OCI-LY1 (cell line): ENCODE measurements at regions not wholly inside any gene's neighbourhood (a gene's known extent, or its start where the extent isn't known, plus 50 kb on each side); places are given as distances from the start of the nearest gene placed in this dataset.

Experiments used
- EZH2 ChIP-seq: fragments of 200-600 bp; sonication (generic), shearing (Covaris generic); IDR thresholded peaks from 2 replicates; pipeline ENCODE4 v1.8.0; 2017; ENCODE audit warnings: borderline replicate concordance, mixed run types, mild to moderate bottlenecking, antibody characterized with exemption, low read length, moderate library complexity, mixed read lengths
- TF ChIP-seq, protein P1 (sequence below): fragments of 200-600 bp; sonication (generic), shearing (Covaris generic); IDR thresholded peaks from 2 replicates; pipeline ENCODE4 v1.5.1; 2017; ENCODE audit warnings: mild to moderate bottlenecking, antibody characterized with exemption, low read length, moderate library complexity, mixed read lengths

DNA sequence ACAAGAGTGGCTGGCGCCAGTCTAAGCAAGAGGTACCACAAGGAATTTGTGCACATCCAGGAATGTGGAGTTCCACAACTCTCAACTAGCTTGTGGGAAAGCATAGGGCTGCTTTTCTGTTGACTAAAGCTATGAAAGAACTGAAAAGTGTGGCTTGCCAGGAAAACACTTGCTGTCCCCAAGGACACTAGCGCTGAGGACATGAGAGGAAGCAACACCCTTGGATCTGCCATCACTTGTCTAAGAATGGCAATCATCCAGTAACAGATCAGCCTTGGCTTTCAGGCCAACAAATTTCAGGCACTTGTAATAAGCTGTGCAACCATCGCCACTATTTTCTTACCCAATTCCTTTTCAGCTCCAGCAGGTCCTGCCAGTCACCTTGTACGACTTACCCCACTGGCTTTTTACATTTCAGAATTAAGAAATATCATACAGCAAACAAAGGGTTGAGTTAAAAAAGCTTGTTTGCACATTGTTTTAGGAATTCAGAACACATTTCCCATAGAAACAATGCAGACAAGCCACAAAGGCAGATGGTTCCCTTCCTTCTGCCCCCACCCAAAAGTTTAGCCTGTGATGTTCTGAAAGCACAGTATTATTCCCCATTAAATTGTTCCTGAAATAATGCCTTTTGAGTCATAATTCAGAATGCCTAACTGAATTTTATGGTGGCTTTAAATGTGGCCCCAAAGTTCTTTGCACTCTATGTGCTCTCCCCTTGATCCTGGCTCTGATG is 57.9 kb upstream of the SSTR4 start:
- TF ChIP-seq, protein P1, sequence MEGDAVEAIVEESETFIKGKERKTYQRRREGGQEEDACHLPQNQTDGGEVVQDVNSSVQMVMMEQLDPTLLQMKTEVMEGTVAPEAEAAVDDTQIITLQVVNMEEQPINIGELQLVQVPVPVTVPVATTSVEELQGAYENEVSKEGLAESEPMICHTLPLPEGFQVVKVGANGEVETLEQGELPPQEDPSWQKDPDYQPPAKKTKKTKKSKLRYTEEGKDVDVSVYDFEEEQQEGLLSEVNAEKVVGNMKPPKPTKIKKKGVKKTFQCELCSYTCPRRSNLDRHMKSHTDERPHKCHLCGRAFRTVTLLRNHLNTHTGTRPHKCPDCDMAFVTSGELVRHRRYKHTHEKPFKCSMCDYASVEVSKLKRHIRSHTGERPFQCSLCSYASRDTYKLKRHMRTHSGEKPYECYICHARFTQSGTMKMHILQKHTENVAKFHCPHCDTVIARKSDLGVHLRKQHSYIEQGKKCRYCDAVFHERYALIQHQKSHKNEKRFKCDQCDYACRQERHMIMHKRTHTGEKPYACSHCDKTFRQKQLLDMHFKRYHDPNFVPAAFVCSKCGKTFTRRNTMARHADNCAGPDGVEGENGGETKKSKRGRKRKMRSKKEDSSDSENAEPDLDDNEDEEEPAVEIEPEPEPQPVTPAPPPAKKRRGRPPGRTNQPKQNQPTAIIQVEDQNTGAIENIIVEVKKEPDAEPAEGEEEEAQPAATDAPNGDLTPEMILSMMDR, result no peak
- no peak for TF ChIP-seq EZH2
